SK-N-SH treated with all-trans-retinoic acid at 6 μM for 48 hours (cell line): ENCODE measurements at regions not wholly inside any gene's neighbourhood (a gene's known extent, or its start where the extent isn't known, plus 50 kb on each side); places are given as distances from the start of the nearest gene placed in this dataset.

Experiments
- ATAC-seq: fragments of 200-7000 bp; cut with Tn5 transposase; 3 replicates; pipeline ENCODE4 v1.9.1; 2020; ENCODE audit warnings: mild to moderate bottlenecking, moderate library complexity
- ARNTL ChIP-seq: fragments of 450-650 bp; formaldehyde crosslinking; IDR thresholded peaks from 2 replicates; pipeline ENCODE4 v1.5.0; 2020; ENCODE audit warnings: low read depth, mild to moderate bottlenecking, moderate library complexity, borderline replicate concordance
- BACH2 ChIP-seq: fragments of 250-450 bp; sonication (Bioruptor Pico); IDR thresholded peaks from 2 replicates; pipeline ENCODE4 v1.9.0; 2021; ENCODE audit warnings: mild to moderate bottlenecking, borderline replicate concordance
- CREB5 ChIP-seq: fragments of 250-450 bp; sonication (Bioruptor Pico); IDR thresholded peaks from 2 replicates; pipeline ENCODE4 v1.5.1; 2020; ENCODE audit warnings: low read depth, mild to moderate bottlenecking, moderate library complexity
- CSDC2 ChIP-seq: fragments of 250-450 bp; sonication (Bioruptor Pico); IDR thresholded peaks from 2 replicates; pipeline ENCODE4 v1.5.0; 2020; ENCODE audit warnings: mild to moderate bottlenecking, moderate library complexity
- CSRNP3 ChIP-seq: fragments of 250-450 bp; sonication (Bioruptor Pico); IDR thresholded peaks from 2 replicates; pipeline ENCODE4 v1.5.1; 2021; ENCODE audit warnings: mild to moderate bottlenecking, moderate library complexity
- ESRRG ChIP-seq: fragments of 250-450 bp; sonication (Bioruptor Pico); IDR thresholded peaks from 2 replicates; pipeline ENCODE4 v1.6.1; 2021; ENCODE audit warnings: mild to moderate bottlenecking
- GLIS3 ChIP-seq: fragments of 250-450 bp; sonication (Bioruptor Pico); IDR thresholded peaks from 2 replicates; pipeline ENCODE4 v1.5.0; 2020; ENCODE audit warnings: mild to moderate bottlenecking, moderate library complexity
- ISL1 ChIP-seq: fragments of 250-450 bp; sonication (Bioruptor Pico); IDR thresholded peaks from 2 replicates; pipeline ENCODE4 v2.1.2; 2022; ENCODE audit warnings: mild to moderate bottlenecking, moderate library complexity
- OSR1 ChIP-seq: fragments of 250-450 bp; sonication (Bioruptor Pico); IDR thresholded peaks from 2 replicates; pipeline ENCODE4 v1.8.0; 2022; ENCODE audit warnings: moderate library complexity, mild to moderate bottlenecking, inconsistent platforms
- PATZ1 ChIP-seq: fragments of 250-450 bp; sonication (Bioruptor Pico); IDR thresholded peaks from 2 replicates; pipeline ENCODE4 v1.8.0; 2020; ENCODE audit warnings: mild to moderate bottlenecking, moderate library complexity, borderline replicate concordance
- POU6F1 ChIP-seq: fragments of 250-450 bp; sonication (Bioruptor Pico); IDR thresholded peaks from 2 replicates; pipeline ENCODE4 v1.8.0; 2021; ENCODE audit warnings: low read depth, mild to moderate bottlenecking, moderate library complexity, borderline replicate concordance
- SNAI2 ChIP-seq: fragments of 250-450 bp; sonication (Bioruptor Pico); IDR thresholded peaks from 2 replicates; pipeline ENCODE4 v1.5.0; 2020; ENCODE audit warnings: mild to moderate bottlenecking, moderate library complexity
- TCF4 ChIP-seq: fragments of 250-450 bp; sonication (Bioruptor Pico); IDR thresholded peaks from 2 replicates; pipeline ENCODE4 v1.8.0; 2021; ENCODE audit warnings: mild to moderate bottlenecking, moderate library complexity, borderline replicate concordance
- TOX ChIP-seq: fragments of 250-450 bp; sonication (Bioruptor Pico); IDR thresholded peaks from 2 replicates; pipeline ENCODE4 v1.8.0; 2021; ENCODE audit warnings: mild to moderate bottlenecking, moderate library complexity, borderline replicate concordance
- TSHZ2 ChIP-seq: fragments of 250-450 bp; sonication (Bioruptor Pico); IDR thresholded peaks from 2 replicates; pipeline ENCODE4 v1.5.0; 2020; ENCODE audit warnings: mild to moderate bottlenecking, moderate library complexity
- ZC3H10 ChIP-seq: fragments of 250-450 bp; sonication (Bioruptor Pico); IDR thresholded peaks from 2 replicates; pipeline ENCODE4 v1.5.1; 2021; ENCODE audit warnings: mild to moderate bottlenecking, moderate library complexity
- ZFP3 ChIP-seq: fragments of 250-450 bp; sonication (Bioruptor Pico); IDR thresholded peaks from 2 replicates; pipeline ENCODE4 v1.5.0; 2020; ENCODE audit warnings: mild to moderate bottlenecking, moderate library complexity
- ZFP30 ChIP-seq: fragments of 450-650 bp; formaldehyde crosslinking; IDR thresholded peaks from 2 replicates; pipeline ENCODE4 v1.5.0; 2022; ENCODE audit warnings: mild to moderate bottlenecking, moderate library complexity
- ZNF565 ChIP-seq: fragments of 450-650 bp; formaldehyde crosslinking; conservative IDR thresholded peaks from 2 replicates; pipeline ENCODE4 v1.5.0; 2020; ENCODE audit warnings: low read depth, mild to moderate bottlenecking, moderate library complexity
- ZNF70 ChIP-seq: fragments of 450-650 bp; formaldehyde crosslinking; IDR thresholded peaks from 2 replicates; pipeline ENCODE4 v1.5.0; 2020; ENCODE audit warnings: mild to moderate bottlenecking, moderate library complexity
- ZNF8 ChIP-seq: fragments of 450-650 bp; formaldehyde crosslinking; IDR thresholded peaks from 2 replicates; pipeline ENCODE4 v1.5.0; 2020; ENCODE audit warnings: mild to moderate bottlenecking, moderate library complexity

GRCh38 chr12:28887461-28887990 is 261.6 kb upstream of the FAR2 start:
- ATAC-seq: no peak
- TF ChIP-seq ESRRG: no peak
- no peak for TF ChIP-seq SNAI2
- no peak for TF ChIP-seq ZFP30 (CRISPR knock-in tag)
- TF ChIP-seq ARNTL (CRISPR knock-in tag): no peak
- TF ChIP-seq ZNF8: no peak
- no peak for TF ChIP-seq TCF4 (CRISPR knock-in tag)
- no peak for TF ChIP-seq CSRNP3 (CRISPR knock-in tag)
- no peak for TF ChIP-seq CREB5 (CRISPR knock-in tag)
- no peak for TF ChIP-seq GLIS3
- TF ChIP-seq TSHZ2 (CRISPR knock-in tag): no peak
- TF ChIP-seq TOX (CRISPR knock-in tag): no peak
- no peak for TF ChIP-seq CSDC2 (CRISPR knock-in tag)
- TF ChIP-seq OSR1: no peak
- TF ChIP-seq POU6F1 (CRISPR knock-in tag): no peak
- TF ChIP-seq ZC3H10: no peak
- TF ChIP-seq ISL1 (CRISPR knock-in tag): no peak
- no peak for TF ChIP-seq ZFP3 (CRISPR knock-in tag)
- TF ChIP-seq BACH2 (CRISPR knock-in tag): no peak
- no peak for TF ChIP-seq ZNF70 (CRISPR knock-in tag)

GRCh38 chr12:28890664-28891063 is 258.4 kb upstream of the FAR2 start:
- TF ChIP-seq CREB5 (CRISPR knock-in tag): no peak
- TF ChIP-seq GLIS3: no peak
- TF ChIP-seq ARNTL (CRISPR knock-in tag): no peak
- no peak for TF ChIP-seq ZC3H10
- no peak for ATAC-seq

GRCh38 chr12:28891126-28891525 is 258.0 kb upstream of the FAR2 start:
- TF ChIP-seq SNAI2: no peak
- no peak for TF ChIP-seq ZNF8
- TF ChIP-seq PATZ1: no peak
- TF ChIP-seq GLIS3: no peak
- no peak for TF ChIP-seq POU6F1 (CRISPR knock-in tag)
- no peak for TF ChIP-seq ZC3H10
- TF ChIP-seq OSR1: no peak
- TF ChIP-seq ZNF565 (CRISPR knock-in tag): no peak
- no peak for TF ChIP-seq ZFP30 (CRISPR knock-in tag)
- no peak for ATAC-seq
